SHP77 treated with DMSO at 0.1 percent for 48 hours (cell line): ENCODE measurements at regions not wholly inside any gene's neighbourhood (a gene's known extent, or its start where the extent isn't known, plus 50 kb on each side); places are given as distances from the start of the nearest gene placed in this dataset.
A peak's percentile ranks its signal among the peaks of the same experiment; 100 is the strongest.
"Not testable (repeated sequence)": the region's sequence is repeated elsewhere in the genome, so short reads cannot be mapped to it uniquely, and the experiment has no call there.

ENCODE experiments used
- DNase-seq: peaks from one replicate; lab custom pipeline; 2025; lab: John Stamatoyannopoulos, UW

- DNase-seq, result not testable (repeated sequence)
Measured at GRCh38 chr14:25316007-25316406, 266.1 kb upstream of the STXBP6 start.

GRCh38 chr14:25308244-25308643, 258.3 kb upstream of the STXBP6 start:
- no peak for DNase-seq

- DNase-seq, result no peak
Measured at GRCh38 chr14:25303934-25304333, 254.0 kb upstream of the STXBP6 start.

DNA sequence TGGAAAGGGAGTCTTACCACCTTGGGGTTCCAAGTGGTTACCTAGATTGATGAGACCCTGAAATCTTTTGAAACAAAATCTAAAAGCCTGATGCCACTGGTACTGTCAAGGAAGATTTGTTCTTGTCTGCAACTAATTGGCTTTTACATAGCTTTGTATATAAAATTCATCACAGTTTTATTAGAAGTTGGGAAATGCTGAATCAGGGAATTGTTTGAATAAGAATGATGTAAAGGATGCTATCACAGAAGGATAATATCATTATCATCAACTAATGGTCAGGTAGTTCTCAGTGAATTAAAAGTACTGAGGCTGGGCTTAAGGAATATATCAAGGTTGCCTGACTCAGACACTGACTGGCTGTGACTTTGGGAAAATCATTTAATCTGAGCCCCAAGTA, 248.3 kb upstream of the STXBP6 start:
- no peak for DNase-seq

DNA sequence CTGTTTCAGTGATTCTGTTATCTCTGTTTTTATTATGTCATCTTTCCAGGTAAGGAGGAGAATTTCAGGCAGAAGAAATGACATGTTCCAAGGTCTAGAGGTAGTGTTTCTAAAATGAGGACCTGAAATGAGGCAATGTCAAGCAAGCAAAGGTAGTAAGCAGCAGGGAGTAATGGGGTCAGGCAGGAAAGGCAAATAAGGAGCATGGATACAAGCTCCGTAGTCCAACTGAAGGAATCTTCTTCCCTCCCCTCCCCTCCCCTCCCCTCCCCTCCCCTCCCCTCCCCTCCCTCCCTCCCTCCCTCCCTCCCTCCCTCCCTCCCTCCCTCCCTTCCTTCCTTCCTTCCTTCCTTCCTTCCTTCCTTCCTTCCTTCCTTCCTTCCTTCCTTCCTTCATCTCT, 240.2 kb upstream of the STXBP6 start:
- DNase-seq, result not testable (repeated sequence)

DNA sequence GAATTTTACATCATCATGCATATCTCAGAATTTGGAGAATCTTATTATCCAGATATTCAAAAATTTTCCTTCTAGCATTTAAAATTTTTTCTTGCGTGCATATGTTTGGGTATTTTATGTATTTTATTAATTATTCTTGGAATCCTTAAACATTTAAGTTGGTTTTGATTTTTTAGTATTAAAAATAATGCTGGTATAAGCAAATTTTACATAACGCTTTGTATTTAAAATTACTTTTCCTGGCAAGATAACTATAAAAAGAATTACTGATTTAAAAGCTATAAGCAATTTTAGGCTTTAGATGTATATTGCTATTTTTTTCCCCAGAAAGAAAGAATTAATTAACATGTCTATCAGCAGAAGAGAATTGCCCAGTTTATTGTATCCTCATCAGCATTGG, 224.6 kb upstream of the STXBP6 start:
- DNase-seq, result no peak

DNA sequence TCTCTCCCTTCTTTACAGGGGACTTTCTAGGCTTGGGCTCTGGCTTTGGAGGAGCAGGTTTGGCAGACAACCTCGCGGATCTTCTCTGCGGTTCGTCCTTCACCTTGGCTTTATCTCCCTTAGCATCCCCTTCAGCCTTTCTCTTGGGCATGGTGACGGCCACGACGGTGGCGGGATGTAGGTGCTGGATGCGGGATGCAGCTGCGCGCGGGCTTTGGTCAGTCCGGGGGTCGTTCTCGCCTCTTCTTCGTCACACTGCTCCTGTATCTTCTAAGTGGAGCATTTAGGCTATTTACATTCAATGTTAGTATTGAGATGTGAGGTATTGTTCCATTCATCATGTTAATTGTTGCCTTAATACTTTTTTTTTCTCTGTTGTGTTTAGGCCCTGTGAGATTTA, 217.2 kb upstream of the STXBP6 start:
- no peak for DNase-seq

DNA sequence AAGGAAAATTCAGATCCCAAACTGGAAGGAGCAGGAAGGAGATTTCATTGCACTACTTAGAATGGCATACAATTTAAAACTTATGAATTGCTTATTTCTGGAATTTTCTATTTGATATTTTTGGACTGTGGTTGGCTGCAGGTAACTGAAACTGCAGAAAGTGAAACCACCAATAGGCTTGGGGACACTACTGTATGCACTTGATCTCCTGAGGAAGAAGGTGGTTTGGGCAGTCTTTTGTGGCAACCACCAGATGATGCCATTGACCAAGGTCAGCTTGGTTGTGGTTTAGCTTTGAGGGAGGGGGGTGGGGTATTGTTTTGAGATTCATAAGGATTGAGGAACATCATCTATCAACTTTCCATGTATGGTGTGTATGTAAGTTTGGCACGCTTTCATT, 209.5 kb upstream of the STXBP6 start:
- no peak for DNase-seq

- DNase-seq, result no peak
Measured at GRCh38 chr14:25252793-25253192, 202.8 kb upstream of the STXBP6 start.

DNA sequence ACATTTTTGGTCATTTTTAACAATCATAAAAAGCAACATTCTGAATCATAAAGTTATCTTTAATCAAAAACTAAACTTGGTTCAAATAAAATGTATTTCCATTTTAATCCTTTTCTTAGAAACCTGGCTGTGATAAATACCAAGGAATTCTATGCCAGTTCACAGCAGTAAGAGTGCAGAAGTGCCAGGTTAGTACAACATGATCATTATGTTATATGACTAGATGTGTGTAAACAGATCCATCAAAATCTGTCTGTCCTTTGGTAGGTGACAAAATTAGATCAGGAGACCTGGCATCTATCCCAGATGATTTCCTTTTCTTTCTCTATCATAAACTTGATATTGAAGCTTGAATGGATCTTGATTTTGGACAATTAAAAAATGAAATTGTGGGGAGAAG, 200.6 kb upstream of the STXBP6 start:
- DNase-seq, result no peak

- DNase-seq, result no peak
Measured at GRCh38 chr14:25247609-25248008, 197.7 kb upstream of the STXBP6 start.

DNA sequence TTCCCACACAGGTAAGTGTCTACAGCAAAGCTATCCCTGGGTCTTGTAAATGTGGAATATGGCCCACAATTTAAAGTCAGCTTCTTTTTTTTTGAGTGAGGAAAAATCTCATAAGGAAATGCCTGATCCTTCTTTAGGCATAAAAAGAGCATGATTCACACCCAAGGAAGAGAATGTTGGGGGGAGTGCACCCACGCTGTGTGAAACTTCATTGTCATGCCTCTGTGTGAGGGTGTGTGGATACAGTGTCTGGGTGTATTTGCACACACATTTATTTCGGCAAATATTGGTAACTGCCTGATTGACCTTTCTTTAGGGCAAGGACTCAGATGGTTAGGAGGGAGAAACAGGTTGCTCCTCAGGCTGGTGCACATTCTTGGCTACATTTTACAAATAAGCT, 196.8 kb upstream of the STXBP6 start:
- no peak for DNase-seq

DNA sequence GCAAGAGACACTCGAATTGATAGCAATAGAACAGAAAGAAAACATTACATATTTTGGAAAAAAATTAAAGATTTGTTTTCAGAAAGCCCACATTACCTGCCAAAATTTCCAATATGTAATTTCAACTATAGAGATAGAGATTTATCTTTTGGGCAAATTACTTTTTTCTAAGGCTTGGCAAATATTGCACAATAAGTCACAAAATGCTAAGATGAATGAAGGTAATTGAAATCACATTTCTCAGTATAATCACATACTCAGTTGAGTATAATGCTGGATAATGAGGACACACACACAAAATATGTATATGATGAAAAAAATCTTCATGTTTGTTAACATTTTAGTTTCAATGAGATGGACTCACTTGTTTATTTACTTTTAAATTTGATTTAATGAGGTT, 189.2 kb upstream of the STXBP6 start:
- no peak for DNase-seq

DNA sequence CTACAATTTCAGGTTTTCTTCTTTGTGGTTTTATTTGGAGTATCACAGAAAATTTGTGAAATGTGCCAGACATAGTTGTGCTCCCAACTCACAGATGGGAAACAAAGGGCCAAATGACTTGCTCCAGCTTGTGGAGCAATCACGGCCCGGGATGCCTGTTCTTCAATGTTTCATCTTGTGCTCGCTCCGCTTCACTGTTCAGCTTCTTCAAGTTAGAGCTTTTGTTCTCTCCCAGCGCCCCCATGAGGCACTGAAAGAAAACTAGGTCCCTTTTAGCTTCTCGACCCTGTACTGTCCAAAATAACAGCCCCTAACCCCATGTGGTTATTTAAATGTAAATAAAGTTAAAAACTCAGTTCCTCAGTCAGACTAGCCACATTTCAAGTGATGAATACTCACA, 187.9 kb upstream of the STXBP6 start:
- no peak for DNase-seq

DNA sequence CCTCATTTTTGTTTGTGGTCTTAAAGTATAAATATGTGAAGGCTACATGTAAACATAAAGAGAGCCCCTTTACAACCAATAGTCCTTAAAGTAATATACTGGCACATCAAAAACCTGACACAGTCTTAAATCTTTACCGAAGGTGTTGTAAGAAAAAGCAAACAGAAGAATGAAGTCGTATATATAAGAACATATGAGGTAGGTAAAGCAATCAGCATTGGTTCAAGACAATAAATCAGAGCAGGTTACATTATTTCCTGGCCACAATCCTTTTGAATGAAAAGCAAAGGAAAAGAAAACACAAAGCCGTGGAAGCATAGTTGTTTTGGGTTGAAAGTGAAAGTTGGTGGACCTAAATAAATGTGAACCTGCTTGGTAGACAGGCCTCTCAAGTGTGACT, 183.7 kb upstream of the STXBP6 start:
- no peak for DNase-seq

DNA sequence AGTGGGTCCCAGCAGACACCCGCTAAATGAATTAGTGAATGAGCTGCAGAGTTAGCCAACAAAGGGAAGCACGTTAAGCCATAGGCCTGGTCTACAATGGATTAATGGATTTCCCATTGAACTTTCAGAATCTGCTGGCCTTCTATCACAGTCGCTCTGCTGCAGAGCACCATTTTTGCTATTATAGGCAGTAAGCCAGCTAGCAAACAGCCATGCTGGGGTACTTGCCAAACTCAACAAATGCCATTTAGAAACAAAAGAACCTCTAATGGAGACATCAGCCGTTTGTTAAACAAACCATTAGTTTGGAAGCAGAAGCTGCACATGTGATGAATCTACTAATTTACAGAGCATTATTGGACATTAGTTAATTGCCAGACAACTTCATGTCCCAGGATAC, 181.1 kb upstream of the STXBP6 start:
- peak; percentile 47 for DNase-seq

DNA sequence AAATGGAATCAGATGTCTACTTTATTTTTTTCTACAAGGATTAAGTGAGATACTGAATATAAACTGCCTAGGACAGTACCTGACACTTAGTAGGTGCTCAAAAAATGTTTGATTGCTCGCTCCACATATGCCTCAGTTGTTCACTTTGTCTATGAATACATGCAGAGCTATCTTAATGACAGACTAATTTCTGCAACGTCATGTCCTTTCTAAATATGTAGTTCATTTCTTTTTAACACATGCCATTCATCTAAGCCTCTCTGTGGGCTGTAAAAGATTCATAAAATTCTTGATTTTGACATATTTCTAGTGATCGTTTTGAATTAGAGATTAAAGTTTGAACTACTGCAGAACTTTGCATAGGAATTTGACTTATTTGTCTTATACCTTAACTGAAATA, 176.3 kb upstream of the STXBP6 start:
- no peak for DNase-seq

DNA sequence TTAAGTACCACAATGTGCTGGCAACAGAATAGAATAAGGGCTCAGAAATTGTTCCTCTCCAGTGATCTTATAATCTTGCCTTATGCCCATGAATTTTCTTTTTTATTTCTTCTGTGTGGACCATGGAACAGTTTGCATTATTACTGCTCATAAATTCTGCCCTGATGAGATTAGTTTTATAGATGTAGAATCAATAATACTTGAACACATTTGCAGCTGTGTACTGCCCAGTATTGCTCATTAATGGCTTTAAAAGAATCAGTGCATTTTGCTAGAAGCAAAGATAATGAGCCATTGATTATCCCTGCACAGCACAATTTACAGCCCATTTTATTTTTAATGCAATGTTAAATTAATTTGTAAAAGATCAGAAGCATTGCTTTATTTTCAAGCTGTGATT, 172.3 kb upstream of the STXBP6 start:
- no peak for DNase-seq

DNA sequence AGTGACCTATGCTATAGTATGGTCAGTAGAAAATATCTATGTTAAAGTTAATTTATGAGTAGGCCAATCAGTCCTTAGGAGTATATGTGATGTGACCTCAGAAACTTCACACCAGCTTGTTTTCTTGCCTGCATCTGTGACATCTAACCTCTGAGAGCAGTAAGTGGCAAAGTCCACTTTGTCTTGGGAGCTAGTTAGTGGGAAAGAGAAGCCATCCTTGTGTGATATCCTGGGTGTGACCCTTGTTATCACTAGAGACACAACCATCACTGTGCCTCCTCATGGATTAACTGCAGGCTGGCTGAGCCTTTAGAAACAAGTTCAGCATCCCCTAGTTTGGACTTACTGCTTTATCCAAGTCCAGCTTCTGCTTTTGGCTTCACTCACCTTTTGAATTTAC, 170.6 kb upstream of the STXBP6 start:
- no peak for DNase-seq

DNA sequence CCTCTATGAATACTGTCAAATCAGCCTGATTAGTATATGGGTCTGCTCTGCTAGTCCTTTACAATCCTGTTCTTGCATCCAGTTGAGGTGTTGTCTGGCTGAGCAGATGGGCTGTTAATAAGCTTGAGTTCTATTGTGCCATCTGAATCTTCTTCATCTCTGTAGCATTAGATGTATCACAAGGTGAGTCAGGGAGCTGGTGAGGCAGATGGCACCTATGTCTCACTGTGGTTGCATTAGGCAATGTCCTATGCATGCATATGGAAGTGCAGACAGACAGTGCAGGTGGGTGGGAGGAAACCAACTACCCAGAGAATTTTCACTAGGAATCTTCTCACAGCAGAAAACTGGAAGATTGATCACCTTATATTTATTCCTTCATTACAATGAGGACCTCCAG, 165.7 kb upstream of the STXBP6 start:
- no peak for DNase-seq

- no peak for DNase-seq
Measured at GRCh38 chr14:25197885-25198284, 147.9 kb upstream of the STXBP6 start.

- DNase-seq, result no peak
Measured at GRCh38 chr14:25180221-25180620, 130.3 kb upstream of the STXBP6 start.

DNA sequence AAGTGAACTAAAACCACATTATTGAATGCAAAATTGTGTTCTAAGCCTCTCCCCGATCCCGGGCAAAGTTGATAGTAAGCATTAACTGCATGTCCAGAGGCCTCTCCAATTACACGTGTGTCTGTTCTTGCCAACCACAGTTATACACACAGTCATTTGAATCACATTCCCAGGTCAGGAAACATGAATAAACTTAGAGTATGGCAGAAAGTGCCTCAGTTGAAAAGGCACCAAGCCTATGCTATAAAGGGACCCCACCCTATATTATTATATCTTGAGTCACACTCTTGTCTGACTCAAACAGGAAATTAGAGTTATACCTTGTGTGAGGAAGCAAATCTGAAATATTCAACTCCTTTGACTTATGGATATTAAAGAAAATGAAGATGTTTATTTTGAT, 128.3 kb upstream of the STXBP6 start:
- DNase-seq, result no peak

DNA sequence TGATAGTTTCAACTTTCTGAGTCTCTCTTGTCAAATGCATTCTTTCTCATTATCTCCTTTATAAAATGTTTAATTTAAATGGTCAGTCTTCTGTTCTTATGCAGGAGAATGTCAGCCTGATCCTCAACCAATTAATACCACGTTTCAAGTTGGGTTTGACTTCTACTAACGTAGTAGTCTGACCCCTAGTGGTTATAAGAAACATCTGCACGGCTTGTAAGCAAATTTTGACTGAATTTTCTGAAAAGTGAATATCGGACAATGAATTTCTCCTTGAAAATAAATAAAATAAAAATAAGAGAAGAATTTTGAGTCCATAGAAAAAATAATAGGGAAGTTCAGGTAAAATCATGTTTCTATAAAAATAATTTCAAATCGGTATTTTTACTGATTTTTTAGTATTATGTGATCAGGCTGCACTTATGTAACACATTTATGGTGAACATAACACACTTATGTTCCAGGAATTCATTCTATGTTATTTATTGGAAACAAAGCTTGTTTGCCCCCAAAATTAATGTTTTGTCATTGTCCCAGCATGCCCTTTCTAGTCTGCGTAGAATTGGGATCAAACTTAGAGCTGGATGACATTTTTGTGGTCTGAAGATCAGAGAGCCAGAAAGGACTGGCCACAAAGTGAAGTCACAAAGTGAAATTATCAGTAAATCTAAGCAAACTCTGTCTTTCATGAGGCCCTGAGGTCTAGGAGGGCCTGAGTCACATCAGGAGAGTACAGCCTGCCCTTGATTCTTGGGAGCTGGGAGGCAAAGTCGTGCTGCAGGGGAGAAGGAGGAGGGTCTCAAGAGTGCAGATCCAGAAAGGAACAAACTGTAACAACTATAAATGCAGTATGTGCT, 101.2 kb upstream of the STXBP6 start:
- peak; percentile 35 for DNase-seq
